Ureter (tissue), 1 donor: ENCODE measurements at regions not wholly inside any gene's neighbourhood (a gene's known extent, or its start where the extent isn't known, plus 50 kb on each side); places are given as distances from the start of the nearest gene placed in this dataset.

ENCODE experiments used
- DNase-seq: peaks from one replicate; pipeline ENCODE4 v3.0.0-alpha.2; 2020; ENCODE audit warnings: low spot score
- donor health status: DM: yes; HTN: yes; CAD: no.

DNA sequence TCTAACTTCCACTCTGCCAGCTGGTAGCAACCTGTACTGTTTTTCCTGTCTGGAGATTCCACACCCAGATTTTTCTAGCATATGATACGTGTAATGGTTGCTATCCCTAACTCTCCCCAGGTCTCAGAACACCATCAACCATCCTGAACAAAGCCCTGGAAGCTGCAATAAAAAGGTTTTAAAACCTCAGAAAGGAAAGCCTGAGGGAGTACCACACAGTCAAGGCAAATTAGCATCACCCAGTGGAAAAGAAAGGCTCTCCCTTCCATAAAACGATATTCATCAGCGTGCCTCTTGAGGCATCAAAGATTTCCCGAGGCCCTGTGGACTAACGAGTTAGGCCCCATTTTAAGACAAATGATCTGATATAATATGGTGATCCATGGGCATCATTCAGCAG lies 421.0 kb downstream of the ADGRL2 start:
- DNase-seq, result no peak

DNA sequence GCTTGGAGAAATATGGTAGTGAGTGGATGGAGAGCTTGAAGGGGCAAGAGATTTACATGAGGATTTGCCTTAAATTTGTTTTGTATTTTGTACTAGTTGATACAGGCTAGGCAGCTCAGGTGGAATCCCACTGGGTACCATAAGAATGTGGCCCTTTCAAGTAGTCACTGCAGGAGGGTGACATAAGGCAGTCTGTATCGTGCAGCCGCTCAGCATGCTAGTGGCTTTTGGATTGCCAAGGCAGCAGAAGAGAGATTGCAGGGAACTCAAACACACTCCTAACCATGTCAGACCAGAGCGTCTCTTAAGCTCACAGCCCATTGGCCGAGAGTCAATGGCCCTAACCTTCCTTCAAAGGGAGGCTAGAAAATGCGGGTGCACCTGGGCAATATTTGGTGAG lies 420.0 kb downstream of the ADGRL2 start:
- no peak for DNase-seq

DNA sequence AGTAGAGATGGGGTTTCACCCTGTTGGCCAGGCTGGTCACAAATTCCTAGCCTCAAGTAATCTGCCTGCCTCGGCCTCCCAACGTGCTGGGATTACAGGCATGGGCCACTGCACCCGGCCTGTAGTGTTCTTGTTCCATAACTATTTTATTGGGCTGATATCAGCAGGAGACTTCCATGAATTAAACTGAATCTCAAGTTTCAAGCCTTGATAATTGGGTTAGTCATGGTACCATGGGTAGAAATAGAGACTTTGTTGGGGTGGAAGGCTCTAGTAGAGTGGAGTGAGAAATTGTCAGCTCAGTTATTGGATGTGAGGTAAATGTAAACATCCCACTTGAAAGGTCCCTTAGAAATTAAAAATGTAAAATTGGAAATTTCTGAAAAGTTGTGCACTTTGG lies 419.1 kb downstream of the ADGRL2 start:
- DNase-seq, result no peak

DNA sequence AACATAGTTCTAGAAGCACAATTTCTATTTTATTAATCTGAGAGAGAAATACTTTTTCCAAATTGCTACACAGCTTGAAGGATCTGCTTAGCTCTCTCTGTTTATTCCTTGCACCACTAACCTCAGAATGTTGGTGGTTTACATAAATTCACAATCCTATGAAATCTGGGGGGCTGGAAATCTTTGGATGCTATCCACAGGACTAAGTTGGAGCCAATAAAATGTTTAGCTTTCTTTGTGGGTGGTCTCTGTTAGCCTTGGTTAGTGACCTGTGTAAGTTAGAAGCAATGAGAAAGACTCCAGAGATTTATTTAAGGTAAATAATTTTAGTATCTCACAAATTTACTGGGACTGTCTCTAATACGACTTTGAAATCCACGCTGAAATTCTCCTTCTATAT lies 418.1 kb downstream of the ADGRL2 start:
- DNase-seq, result no peak

DNA sequence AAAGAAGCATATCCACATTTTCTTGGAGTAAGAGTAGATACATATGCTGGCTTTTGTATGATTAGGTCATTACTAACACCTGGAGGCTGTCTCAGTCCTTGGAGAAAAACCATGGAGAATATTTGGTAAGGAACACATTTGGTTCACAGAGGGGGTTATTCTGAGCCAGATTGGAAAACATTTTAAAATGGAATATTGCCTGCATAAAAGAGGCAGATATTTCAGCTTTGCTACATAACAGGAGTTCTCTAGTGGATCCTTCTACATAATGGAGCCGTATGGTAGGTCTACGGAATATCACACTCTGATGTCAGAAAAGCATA lies 415.1 kb downstream of the ADGRL2 start:
- no peak for DNase-seq

DNA sequence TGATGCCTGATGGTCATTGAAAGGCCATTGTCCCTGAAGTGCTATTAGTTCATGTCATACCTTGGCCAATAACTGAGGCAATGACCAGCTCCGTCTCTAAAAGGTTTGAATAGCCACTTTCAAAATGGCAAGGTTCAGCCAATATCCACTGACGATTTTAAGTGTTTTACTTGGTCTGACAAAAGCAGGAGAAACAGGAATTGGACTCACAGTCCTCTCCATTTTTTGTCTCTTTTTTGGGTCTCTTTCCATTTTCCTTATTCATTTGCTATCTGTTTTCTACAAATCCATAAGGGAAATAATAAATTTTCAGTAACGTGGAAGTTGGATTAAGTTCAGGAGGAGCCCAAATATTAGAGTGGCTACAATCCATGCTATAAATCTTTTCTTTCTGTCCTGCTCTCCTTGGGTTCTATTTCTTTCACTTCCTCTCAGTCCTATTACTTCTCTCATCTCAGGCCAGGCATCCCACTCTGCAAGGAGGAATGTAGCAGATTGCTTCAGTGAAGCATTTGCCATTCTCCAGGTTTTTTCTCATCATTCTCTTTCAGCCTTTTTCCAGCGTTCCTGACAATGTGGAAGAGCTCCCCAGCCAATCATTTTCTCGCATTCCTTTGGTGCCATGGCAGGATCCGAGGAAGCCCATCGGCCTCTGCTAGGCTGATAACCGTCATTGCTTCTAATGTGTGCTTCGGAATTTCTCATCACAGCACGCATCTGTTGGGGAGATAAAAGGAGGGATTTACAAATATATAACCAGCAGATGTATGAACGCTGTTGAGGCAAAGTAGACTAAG lies 414.5 kb downstream of the ADGRL2 start:
- DNase-seq, result no peak

DNA sequence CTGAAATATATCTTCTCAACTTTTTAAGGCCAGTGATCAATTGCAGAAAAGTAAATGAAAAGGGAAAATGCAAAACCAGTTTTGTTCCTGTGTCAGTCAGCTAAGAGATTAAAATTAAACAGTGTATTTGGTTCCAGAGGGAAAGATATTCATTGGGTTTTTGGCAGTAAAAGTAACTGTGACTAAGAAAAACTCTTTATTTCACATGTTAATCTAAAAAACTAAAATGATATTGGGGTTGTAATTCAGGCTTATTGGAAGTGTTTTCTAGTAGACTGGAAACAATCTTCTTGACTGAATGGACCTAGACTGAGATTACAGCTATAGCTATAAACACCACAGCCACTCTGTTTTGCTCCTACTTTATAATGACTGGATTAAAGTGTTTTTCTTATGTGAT lies 413.9 kb downstream of the ADGRL2 start:
- no peak for DNase-seq

DNA sequence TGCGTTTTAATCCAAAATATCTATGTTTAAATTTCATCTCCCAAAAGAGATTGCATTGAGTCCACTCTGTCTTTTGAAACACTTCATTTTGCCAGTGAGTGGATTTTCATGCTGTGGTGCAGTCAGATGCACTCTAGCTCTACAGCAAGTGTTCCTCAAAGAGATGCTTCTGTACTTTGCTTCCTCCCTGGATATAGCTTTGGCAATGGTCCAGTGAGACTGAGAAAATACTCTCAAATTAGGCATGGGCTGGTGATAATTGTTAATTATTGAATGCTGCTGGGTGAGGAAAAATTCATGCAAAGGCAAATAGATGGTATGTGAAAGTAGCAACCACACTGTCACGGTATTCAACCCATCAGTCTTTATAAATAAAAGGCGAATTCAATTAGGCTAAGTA lies 396.9 kb downstream of the ADGRL2 start:
- DNase-seq, result no peak

DNA sequence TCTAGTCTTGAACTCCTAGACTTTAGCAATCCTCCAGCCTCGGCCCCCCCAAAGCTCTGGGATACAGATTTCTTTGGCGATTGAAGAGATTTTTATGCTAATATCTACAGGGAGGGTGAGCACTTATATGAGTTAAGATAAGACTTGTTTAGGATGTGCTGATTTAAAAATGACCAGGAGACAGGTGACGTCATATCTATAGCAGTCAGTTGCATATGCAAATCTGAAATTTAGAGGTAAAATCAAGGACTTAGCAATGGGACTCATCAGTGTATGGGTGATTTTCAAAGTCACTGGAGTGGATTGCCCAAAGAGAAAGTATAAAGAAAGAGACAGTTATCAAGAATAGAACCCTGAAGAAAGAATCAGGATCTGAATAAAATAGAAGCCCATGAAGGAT lies 394.5 kb downstream of the ADGRL2 start:
- no peak for DNase-seq

DNA sequence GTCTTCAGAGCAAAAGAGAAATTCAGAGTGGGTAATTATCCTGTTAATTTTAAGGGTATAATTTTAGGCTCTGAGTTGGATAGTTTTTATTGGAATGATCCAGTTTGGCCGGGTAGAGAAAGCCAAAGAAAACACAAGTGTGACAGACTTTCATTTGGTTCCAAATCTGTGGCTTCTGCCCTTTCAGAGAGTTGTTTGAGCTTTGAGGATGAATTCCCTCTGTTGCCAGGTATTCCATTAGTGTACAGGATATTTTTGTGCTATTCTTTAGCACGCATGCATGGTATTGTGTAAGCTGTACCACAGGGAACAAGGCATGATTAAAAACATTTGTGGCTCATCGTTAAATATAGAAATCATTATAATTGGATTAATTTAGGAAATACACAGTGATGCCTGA lies 384.4 kb downstream of the ADGRL2 start:
- DNase-seq, result no peak

DNA sequence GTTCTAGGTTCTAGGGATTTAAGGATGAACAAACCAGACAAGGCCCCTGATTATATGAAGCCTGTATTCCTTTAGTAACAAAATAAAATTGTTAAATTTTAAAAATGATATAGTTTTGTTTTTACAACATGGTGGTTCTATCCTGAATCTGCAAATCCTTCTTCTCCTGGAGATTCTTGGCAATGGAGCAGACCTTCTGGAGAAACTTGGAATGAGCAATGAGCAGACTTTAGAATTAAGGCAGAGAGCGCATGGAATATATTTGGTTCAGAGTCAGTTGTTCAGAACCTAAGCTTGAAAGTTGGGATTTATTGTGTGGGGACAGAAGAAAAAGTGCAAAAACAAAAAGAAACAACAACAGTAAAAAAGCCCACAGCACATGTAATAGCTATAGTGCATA lies 381.1 kb downstream of the ADGRL2 start:
- no peak for DNase-seq

DNA sequence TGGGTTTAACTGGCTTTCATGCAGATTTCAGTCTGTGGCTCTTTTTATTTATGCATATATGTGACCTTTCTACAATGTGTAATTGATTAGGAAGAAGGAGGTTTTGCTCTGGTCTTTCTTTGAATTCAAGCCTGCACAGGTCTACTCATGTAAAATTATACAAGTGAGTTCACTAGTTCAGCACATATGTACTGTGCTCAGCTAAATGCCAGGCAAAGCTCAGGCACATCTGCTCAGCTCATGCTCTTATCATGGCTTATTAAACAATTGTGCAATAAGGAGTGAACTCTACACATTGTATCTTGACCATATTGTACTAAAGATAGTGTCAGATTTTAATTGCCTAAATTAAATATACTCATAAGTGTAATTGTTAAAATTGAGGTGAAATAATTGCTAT lies 378.4 kb downstream of the ADGRL2 start:
- no peak for DNase-seq

DNA sequence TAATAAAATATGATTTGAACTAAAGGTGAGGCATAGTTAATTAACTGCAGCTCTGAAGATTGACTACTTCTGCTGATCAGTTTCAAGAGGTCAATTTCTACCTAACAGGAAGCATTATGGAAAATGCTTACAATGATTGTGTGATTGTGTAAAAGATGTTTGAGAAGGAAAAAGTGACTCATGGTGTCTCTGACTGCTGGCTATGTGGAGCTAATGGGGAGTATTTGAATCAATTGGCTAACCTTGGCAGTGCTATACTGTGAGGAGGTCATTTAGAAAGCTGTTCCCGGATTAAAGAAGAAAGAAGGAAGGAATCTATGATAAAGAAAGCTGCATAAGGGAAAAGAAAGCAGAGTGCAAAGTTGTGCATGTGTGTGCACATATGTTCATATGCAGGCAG lies 376.5 kb downstream of the ADGRL2 start:
- DNase-seq, result no peak

DNA sequence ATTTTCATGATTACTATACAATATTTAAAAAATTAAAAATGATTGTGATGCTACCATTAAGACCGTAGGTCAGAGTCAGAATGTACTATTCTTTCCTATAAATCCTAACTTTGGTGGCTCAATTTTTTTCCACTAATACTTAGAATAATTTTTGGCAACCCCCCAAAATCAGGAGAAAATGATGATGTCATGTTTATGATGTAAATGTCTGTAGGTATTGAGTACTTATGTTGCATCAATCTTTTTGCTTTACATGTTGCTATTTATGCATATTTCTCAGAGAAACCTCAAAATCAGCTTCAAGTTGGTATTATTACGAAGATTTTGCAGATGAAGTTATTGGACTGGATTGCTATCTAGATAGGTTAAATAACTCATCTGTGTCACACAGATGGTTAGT lies 371.2 kb downstream of the ADGRL2 start:
- no peak for DNase-seq

DNA sequence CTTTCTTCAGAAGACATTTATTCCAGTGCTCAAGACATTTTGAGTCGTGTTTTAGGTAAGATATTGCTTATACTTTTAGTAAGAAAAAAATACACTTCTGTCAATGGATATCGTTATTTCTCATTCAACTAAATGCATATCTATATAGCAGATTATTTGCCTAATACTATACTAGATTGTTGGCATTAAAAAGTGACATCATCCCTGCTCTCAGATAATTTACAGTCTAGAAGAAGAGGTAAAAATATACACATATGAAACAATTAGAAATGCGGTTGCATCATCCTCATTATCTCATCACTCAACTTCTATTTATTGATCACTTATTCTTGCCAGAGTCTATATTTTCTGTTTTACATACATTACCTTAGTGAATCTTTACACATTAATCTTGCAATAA lies 367.7 kb downstream of the ADGRL2 start:
- DNase-seq, result no peak

DNA sequence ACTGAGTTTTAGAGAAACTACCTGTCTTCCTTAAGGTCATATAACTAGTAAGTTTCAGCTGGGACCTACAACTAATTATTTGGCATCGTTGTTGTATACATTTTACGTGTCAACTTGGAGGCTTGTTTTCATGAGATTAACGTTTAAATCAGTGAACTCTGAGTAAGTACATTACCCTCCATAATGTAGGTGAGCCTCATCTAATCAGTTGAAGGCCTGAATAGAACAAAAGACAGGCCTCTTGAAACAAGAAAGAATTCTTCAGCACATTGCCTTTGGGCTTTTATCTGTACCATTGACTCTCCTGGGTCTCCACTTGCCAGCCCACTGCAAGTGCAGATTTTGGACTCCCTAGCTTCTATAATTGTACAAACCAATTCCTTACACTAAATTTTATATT lies 364.6 kb downstream of the ADGRL2 start:
- no peak for DNase-seq

DNA sequence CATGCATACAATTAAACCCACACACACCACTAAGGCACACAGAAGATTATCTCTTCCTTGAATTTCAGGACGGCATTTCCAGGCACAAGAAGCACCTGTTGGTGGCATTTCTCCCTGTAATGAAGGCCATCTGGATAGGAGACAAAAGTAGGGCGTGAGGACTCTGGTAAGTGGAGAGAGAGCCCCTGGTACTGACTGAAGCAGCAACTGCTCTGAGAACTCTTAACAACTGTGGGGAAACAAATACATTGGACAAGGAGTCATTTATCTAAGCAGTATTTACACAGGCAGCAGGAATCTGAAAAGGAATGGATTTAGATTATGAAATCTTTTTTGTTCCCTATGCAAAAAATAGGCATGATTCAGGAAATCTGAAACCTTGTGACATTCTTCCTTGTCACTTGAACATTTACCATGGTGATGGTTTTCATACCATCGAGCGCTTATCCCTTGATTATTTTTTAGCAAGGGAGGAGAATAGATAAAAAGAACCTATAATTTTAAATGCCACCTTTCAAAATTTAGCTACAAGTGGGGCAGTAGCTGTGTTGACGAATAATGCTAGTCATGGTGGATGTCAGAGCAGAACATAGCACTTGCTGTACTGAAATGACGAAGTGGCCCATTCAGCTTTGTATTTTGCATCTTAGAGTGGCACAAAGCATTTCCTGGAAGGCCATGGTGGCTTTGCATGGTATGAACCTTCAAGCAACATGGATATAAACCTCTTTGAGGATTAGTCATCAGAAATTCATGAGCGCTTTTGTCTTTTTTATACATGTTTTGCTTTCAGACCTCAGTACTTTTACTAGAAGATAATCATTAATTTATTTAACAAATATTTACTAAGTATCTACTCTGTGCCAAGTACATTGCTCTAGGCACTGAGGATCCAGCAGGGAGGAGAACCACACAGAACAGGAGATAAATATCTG lies 362.0 kb downstream of the ADGRL2 start:
- no peak for DNase-seq

DNA sequence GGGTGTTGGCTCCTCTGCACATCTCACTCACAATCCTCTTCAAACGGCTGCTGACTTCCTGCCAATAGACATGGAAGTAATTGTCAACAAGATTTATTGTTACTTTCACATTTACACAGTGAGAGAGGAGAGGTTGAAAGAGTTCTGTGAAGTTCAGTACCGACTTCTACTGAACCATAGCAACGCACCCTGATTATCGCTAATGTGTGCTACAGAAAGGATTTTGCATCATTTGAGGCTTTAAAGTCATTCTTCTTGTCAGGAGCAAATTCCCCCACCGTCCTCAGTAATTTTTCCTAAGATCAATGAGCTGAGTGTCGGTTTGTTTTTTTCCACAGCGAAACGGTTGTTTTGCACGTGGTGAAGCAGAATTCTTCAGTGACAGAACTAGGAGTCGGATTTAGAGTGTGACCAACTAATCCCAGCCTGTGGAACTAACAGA lies 361.0 kb downstream of the ADGRL2 start:
- DNase-seq, result no peak

DNA sequence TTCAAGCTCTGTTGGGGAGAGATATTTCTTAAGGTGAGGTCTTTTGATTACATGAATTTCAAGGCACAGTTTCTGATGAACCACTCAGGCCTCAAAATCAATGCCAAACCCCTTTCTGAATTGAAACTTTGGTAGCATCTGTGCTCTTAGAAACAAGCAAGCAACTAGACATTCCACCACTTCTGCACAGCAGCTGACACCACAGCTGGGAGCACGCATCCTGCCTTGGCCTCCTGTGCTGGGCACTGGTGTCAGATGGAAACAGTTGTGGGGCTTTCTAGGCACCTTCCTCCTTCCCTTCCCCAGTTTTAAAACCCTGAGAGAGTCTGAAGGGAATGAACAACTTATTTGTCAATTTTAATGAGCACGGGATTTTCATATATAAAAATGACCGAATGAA lies 360.2 kb downstream of the ADGRL2 start:
- no peak for DNase-seq

DNA sequence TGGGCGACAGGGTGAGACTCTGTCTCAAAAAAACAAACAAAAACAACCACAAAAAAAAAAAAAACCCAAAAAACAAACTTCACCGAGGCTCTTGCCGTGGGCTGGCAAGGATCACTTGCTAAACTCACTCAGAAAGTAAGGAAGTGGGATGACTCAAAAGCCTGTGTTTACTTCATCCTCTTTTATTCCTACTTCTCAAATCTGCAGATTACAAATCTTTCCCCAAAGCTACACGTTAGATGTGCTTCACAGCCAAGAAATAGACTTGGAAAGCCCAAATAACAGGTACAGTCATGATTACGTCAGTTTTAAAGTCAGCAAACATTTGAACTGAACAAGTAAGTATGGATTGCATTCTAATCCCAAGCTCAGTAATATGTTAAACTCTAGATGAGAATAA lies 359.3 kb downstream of the ADGRL2 start:
- DNase-seq, result no peak

DNA sequence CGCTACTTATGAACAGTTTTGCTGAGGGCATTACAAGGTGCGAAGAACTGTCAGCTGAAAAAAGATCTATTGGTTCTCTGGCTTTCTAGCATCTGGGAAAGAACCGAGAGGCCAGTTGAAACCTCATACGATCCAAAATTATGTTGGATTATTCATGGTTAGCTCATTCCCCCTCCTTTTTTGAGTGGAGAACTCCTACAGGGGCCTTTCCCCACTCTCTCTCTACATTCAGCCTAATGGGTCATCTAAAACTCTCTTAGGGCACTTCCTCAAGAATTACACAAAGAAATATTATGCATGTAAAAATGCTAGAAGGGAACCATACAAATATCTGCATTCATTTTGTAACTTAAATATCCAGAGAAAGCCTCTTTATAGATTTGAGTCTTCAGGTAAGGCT lies 358.2 kb downstream of the ADGRL2 start:
- DNase-seq, result no peak

DNA sequence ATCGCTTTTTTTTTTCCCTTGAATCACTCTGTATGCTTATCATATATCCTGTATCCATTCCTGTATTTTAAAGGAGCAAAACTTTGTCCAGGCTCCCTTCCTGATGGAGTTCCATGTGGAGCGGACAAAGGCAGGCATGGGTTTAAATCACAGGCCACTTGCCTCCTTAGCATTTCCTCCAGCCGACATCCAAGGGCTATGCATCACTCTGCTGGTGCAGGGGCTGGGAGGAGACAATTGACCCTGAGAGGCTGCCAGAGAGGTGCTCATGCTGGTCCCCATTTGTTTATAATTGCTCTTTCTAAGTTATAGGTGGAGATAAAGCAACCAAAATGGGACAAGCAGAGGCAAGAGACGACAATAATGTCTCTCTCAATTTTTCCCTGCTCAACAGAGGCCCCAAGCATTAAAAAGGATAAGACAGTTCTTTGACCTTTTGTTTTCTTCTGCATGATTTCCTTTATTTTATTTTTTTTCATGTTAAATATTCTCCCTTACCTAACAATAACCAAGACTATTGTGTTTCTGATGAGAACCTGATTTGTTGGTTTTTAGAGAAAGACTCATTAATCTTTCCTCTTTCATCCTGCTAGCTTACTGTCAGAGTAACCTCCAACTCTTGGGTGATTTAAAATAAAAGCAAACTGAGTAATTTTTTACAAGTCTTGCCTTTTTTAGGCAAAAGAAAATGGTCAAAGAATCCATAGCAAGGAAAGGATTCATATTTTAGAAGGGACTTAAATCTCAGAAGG lies 353.7 kb downstream of the ADGRL2 start:
- no peak for DNase-seq

DNA sequence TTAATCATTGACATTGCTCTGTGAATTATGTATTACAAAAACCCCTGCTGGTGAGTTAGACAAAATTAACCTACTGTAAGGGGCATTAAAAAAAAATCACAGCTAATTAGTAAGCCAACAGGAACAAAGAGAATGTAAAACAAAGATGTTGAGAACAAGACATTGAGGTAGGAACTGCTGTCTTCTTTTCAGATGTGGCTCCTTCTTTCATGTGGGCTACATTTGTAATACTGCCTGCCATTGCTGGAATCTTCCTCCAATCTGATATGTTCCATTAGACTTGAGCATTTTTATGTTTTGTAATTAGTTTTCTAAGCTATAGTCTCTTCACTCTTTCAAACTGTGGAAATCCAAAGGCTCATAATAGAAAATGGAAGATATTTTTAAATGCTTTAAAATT lies 353.0 kb downstream of the ADGRL2 start:
- no peak for DNase-seq
